ENCODE measurements at regions not wholly inside any gene's neighbourhood (a gene's known extent, or its start where the extent isn't known, plus 50 kb on each side); places are given as distances from the start of the nearest gene placed in this dataset.

GRCh38 chr16:48446534-48446920 is 61.3 kb upstream of the SIAH1 start:
- H3K9me1 ChIP-seq (replicated peaks; ENCODE audit: control insufficient read depth, extremely low read depth, insufficient read depth, low read length): no peaks in the 10 kb centered on the region
- ChIA-PET CTCF (interaction anchor here (1.1 kb wide), 1 partner anchor 177 kb away, joined by 3 read pairs; no protein-coding TSS in a partner anchor), POLR2A (no interaction called here)
- H2AFZ ChIP-seq (ENCODE audit: low read depth, low read length): no peak overlapping the region
- H3K36me3 ChIP-seq (ENCODE audit: control insufficient read depth in 2 of 2, extremely low read depth in 1 of 2, insufficient read depth in 2 of 2, low read length in 2 of 2): no peaks in the 10 kb centered on the region
- H3K9me3 ChIP-seq (replicated peaks; ENCODE audit: control insufficient read depth, insufficient read depth, low read length): no peaks in the 10 kb centered on the region
- intact Hi-C loops (cut with micrococcal nuclease) (no loop called here), dilution Hi-C loops (cut with MboI; ENCODE audit: extremely low pct_ligation_motif_present, low sequenced_read_pairs) (no loop called here)
- BruUV-seq (replicated peaks): no TSS peak
- H3K79me2 ChIP-seq (ENCODE audit: control insufficient read depth, insufficient read depth, low read length): no peaks in the 10 kb centered on the region
- H3K4me1 ChIP-seq (ENCODE audit: control insufficient read depth, extremely low read depth, insufficient read depth, low read length): peaks cover 9% of the 10 kb centered on the region
- no peaks in the 10 kb centered on the region for H3K27me3 ChIP-seq (ENCODE audit: control insufficient read depth in 2 of 2, insufficient read depth in 2 of 2, low read length in 2 of 2)
- no peaks in the 10 kb centered on the region for H4K20me1 ChIP-seq (replicated peaks; ENCODE audit: control insufficient read depth, extremely low read depth, insufficient read depth, low read length)
- H3K4me3 ChIP-seq (replicated peaks in 1 of 3; ENCODE audit: insufficient read depth in 1 of 3, low read depth in 1 of 3, low read length in 3 of 3): no peak overlapping the region
- no peak overlapping the region for H3K27ac ChIP-seq (ENCODE audit: insufficient read depth, low read depth, low read length)
- no peak for TF ChIP-seq POLR2A (IDR thresholded peaks at IDR 0.05; ENCODE audit: low read depth, low read length)
- no peak for TF ChIP-seq MYC (IDR thresholded peaks at IDR 0.05; ENCODE audit: low read depth, low read length)
- TF ChIP-seq EZH2 (IDR thresholded peaks at IDR 0.05; ENCODE audit: borderline replicate concordance, low read depth, low read length, severe bottlenecking): no peak
- no peak overlapping the region for H3K4me2 ChIP-seq (ENCODE audit: insufficient read depth, low read length)
- no peak overlapping the region for H3K9ac ChIP-seq (replicated peaks; ENCODE audit: extremely low read depth, insufficient read depth, low read length)
- DNase-seq (ENCODE audit: low read depth, low spot score) (no peak), FAIRE-seq (no peak)

GRCh38 chr16:48445782-48446533 is 60.7 kb upstream of the SIAH1 start:
- no peak overlapping the region for H3K27ac ChIP-seq (ENCODE audit: insufficient read depth, low read depth, low read length)
- H3K4me3 ChIP-seq (replicated peaks in 1 of 3; ENCODE audit: insufficient read depth in 1 of 3, low read depth in 1 of 3, low read length in 3 of 3): no peak overlapping the region
- BruUV-seq (replicated peaks): no TSS peak
- POLR2A ChIA-PET: no interaction called here
- TF ChIP-seq CTCF (IDR thresholded peaks at IDR 0.05; ENCODE audit: extremely low read depth in 1 of 2, insufficient read depth in 1 of 2, low read depth in 1 of 2, low read length in 2 of 2): no peak
- TF ChIP-seq MYC (IDR thresholded peaks at IDR 0.05; ENCODE audit: low read depth, low read length): no peak
- no peak for TF ChIP-seq POLR2AphosphoS5 (IDR thresholded peaks at IDR 0.05; ENCODE audit: insufficient read depth, low read depth, low read length)
- TF ChIP-seq JUN (IDR thresholded peaks at IDR 0.05; ENCODE audit: borderline replicate concordance, insufficient read depth, insufficient read length, low read depth): no peak
- no peak for TF ChIP-seq EZH2 (IDR thresholded peaks at IDR 0.05; ENCODE audit: borderline replicate concordance, low read depth, low read length, severe bottlenecking)
- no peak for FAIRE-seq
- H3K9me1 ChIP-seq (replicated peaks; ENCODE audit: control insufficient read depth, extremely low read depth, insufficient read depth, low read length): no peaks in the 10 kb centered on the region
- no peak for DNase-seq (ENCODE audit: low read depth, low spot score)
- no peaks in the 10 kb centered on the region for H3K9me3 ChIP-seq (replicated peaks; ENCODE audit: control insufficient read depth, insufficient read depth, low read length)
- intact Hi-C loops (cut with micrococcal nuclease): loop anchor here (2.0 kb wide), 1 partner anchor 61 kb away; the partner anchor contains the start of gene SIAH1
- H2AFZ ChIP-seq (ENCODE audit: low read depth, low read length): no peak overlapping the region
- no peaks in the 10 kb centered on the region for H3K27me3 ChIP-seq (ENCODE audit: control insufficient read depth in 2 of 2, insufficient read depth in 2 of 2, low read length in 2 of 2)
- no peak overlapping the region for H3K4me2 ChIP-seq (ENCODE audit: insufficient read depth, low read length)
- dilution Hi-C loops (cut with MboI; ENCODE audit: extremely low pct_ligation_motif_present, low sequenced_read_pairs): no loop called here
- CTCF ChIA-PET: interaction anchor here (1.0 to 1.9 kb wide), 3 partner anchors 162 to 177 kb away, joined by 3 to 5 read pairs (median 4); no protein-coding TSS in a partner anchor
- H3K9ac ChIP-seq (replicated peaks; ENCODE audit: extremely low read depth, insufficient read depth, low read length): no peak overlapping the region
- H4K20me1 ChIP-seq (replicated peaks; ENCODE audit: control insufficient read depth, extremely low read depth, insufficient read depth, low read length): no peaks in the 10 kb centered on the region
- H3K36me3 ChIP-seq (ENCODE audit: control insufficient read depth in 2 of 2, extremely low read depth in 1 of 2, insufficient read depth in 2 of 2, low read length in 2 of 2): no peaks in the 10 kb centered on the region
- no peaks in the 10 kb centered on the region for H3K79me2 ChIP-seq (ENCODE audit: control insufficient read depth, insufficient read depth, low read length)
- peaks cover 9% of the 10 kb centered on the region for H3K4me1 ChIP-seq (ENCODE audit: control insufficient read depth, extremely low read depth, insufficient read depth, low read length)

All from endothelial cell of umbilical vein (primary cell).